HG03558 (cell line): ENCODE measurements at regions not wholly inside any gene's neighbourhood (a gene's known extent, or its start where the extent isn't known, plus 50 kb on each side); places are given as distances from the start of the nearest gene placed in this dataset.
"Not testable (repeated sequence)": the region's sequence is repeated elsewhere in the genome, so short reads cannot be mapped to it uniquely, and the experiment has no call there.

ENCODE experiments used
- ATAC-seq: cut with Tn5 transposase; IDR thresholded peaks from one replicate; pipeline ENCODE4 v1.9.1; 2021; ENCODE audit warnings: moderate number of reproducible peaks; ENCODE audit not compliant: unreplicated experiment; ENCODE audit errors: extremely low read depth

DNA sequence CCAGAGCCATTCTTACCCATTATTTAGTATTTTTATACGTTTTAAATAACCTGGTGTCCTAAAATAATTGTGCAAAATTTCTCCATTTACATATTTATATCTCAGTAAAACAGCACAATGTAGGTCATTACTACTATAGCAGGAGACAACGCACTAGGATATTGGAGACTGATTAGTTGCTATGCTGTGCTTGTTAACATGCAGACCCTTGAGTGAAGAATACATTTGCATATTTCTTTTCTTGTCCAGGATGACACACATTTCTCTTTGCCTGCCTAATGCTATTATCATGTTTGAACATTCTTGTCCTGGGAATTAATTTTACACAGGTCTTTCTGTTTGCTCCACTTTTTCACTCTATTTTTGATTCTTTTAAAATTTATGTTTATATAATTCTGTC, 823.8 kb upstream of the ATXN8OS start:
- ATAC-seq: no peak

DNA sequence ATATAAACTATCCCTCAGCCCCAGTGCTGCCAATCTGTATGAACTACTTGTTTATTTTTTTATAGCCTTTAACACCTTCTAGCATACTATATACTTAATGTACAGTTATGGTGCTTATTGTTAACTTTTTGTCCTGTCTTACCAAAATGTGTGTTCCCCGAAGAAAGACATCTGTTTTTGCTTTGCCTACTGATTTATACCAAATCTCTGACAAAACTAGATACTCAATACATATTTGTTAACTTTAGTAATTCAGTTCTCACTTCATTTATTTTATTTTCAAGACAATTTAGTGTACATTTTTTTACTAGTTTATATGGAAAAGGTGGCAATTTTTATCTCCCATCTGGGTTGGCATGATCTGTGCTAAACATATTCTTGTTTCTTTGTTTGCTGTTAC, 824.3 kb upstream of the ATXN8OS start:
- ATAC-seq: no peak

GRCh38 chr13:69280399-69280798, 827.2 kb upstream of the ATXN8OS start:
- no peak for ATAC-seq

DNA sequence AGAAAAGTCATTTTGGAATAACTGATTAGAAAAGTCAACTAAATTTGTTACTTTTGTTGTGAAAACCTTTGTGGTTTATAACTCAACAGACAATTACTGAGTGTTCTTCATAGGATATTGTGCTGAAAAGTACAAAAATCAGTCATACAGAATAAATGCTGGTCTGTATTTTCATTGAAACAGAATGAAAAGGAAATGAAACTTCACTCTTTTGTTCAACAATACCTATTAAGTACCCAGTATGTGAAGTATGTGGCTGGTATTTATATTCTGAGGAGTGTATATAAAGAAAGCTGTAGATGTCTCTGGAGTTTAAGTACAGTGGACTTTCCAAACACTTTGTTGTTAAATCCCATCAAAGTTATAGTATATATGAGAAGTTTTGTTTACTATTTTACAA, 828.4 kb upstream of the ATXN8OS start:
- no peak for ATAC-seq

DNA sequence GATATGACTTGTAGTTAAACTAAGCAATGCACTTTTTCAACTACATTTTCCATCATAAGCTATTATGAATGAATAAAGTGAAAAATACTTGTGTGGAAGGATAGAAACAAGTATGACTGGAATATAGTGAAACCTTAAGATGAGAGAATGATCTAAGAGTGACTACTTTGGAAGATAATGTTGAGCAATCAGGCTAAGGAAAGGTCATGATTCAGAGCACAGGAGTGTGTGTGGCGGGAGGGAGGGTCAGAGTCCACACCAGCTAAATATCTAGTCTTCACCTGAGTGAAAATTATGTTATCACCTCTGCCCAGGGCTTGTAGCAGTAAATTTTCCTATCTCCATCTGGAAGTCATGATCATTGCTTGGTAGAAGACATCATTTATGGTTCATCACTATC, 833.4 kb upstream of the ATXN8OS start:
- no peak for ATAC-seq

GRCh38 chr13:69264362-69265334, 843.0 kb upstream of the ATXN8OS start:
- no peak for ATAC-seq

GRCh38 chr13:69243366-69243765, 864.3 kb upstream of the ATXN8OS start:
- no peak for ATAC-seq

DNA sequence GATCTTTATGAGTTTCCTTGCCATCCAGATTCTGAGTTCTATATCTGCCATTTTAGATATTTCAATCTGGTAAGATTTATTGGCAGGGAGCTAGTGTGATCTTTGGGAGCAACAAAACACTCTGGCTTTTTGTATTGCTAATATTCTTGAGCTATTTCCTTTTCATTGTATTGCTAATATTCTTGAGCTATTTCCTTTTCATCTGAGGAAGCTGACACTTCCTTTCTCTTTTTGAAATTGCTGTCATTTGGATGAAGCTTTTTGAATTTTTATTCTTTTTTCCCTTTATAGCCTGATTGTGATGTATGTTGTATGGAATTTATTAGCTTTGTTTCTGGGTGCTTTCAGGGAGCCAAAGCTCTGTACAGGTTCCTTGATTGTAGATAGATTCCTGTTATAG, 873.5 kb upstream of the ATXN8OS start:
- ATAC-seq: no peak

GRCh38 chr13:69226427-69226826, 881.2 kb upstream of the ATXN8OS start:
- ATAC-seq: no peak

GRCh38 chr13:69221633-69222498, 885.8 kb upstream of the ATXN8OS start:
- ATAC-seq: not testable (repeated sequence)

DNA sequence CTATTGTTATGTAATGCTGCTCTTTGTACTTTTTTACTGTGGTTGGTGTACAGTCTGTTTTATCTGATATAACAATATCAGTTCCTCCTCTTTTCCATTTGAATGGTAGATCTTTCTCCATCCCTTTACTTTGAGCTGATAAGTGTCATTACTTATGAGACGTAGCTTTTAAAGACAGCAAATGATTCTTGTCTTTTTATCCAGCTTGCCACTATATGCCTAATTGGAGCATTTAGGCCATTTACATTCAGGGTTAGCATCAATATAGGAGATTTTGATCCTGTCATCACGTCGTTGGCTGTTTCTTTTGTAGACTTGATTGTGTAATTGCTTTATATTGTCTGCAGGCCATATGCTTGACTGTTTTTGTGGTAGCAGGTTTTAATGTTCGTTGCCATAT, 894.2 kb upstream of the ATXN8OS start:
- no peak for ATAC-seq

- ATAC-seq: no peak
Measured at GRCh38 chr13:69204620-69205019, 903.0 kb upstream of the ATXN8OS start.

GRCh38 chr13:69202996-69203395, 904.6 kb upstream of the ATXN8OS start:
- no peak for ATAC-seq

DNA sequence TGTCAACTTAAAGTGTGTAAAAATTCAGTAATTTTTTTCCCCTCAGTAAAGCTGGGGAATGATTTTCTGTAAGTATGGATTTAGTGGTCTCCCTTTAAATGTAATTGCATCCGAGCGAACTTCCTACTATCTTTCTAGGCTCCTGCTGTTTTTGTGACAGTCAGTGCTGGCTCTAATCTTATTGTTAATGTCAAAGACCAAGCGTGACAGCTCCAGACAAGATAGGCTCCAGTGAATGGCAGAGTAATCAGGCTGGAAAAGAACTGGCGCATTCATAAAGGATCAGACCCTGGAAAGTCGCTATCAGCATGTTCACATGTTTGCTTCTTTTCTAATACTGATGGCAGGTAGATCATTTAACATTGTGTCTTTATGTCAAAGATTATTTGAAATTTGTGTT, 908.0 kb upstream of the ATXN8OS start:
- no peak for ATAC-seq

DNA sequence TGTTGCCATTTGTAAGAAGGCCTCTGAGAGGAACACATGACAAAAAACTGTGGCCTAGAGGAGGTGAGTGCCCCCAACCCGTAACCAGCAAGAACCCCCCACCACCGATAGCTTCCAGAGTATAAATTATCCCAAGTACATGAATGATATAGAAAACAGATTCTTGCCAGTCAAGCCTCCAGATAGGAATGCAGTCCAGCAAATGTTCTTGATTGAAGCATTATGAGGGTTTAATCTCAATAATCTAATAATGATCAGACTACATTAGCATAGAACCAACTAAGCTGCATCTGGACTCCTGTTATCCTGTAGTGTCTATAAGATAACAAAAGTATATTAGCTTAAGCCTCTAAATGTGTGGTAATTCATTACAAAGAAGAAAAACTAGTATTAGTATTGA, 908.9 kb upstream of the ATXN8OS start:
- no peak for ATAC-seq

DNA sequence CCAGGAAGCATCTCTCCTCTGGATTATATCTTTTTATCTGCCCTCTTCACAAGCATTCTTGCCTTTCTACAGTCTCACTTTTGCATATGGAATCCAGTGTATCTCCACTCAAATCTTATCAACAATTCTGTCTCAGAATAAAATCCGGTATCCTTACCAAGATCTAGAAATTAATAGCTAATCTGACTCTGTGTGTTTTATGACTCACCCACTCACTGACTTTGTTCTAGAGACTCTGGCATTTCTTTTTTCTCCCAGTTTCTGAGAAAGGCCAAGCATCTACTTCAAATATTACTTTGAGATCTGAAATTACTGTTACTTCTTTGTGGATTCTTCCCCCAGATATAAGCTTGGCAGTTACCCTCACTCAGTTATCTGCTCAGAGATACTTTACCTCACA, 913.5 kb upstream of the ATXN8OS start:
- no peak for ATAC-seq

GRCh38 chr13:69180034-69180433, 927.6 kb upstream of the ATXN8OS start:
- ATAC-seq: no peak

DNA sequence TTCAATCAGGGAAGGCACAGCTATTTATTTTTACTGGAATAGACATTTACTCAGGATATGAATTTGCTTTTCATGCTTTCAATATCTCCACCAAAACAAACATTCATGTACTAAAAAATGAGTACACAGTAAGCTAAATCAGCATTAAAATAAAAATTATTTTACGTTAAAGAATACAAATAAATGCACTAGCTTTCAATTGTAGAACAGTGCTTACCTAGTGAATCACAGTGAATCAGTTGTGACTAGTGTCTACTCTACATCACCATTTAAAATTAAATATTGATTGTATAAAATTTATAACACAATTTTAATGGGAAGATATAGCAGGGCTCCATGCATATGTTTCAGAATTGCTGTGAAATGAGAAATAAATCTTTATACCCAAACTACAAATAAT, 929.6 kb upstream of the ATXN8OS start:
- no peak for ATAC-seq

DNA sequence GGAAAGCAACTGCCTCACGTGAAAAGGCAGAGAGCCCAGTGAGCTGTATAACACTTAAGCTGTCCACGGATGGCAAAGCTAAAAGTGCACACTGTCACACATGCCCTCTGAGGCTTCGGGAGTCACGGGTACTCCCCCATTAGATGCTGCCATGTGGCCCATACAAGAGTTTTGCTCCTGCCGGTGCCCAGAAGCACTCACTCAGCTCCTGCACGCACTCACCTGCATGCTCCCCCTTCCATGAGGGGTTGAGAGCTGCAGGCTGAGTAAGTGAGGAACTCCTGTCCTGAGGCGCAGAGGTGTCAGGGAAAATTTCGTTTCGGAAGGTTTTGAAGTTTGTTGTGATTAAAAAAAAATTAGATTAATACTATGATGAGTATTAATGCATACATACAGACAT, 939.2 kb upstream of the ATXN8OS start:
- no peak for ATAC-seq

DNA sequence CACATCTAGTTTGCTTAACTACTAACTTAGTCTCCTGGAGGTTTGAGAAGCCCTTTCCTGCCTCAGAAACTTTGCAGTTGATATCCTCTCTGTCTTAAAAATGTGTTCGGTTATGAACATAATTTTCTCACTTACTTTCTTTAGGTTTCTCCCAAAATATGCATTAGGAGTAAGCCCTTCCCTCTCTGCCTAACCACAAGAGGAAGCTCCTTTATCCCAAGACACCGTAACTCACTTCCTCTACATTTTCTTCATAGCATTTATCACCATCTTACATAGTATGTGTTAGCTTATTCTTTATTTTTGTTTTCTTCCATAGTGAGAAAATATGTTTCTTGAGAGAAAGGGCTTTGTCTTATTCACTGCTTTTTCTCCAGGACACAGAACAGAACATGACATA, 952.5 kb upstream of the ATXN8OS start:
- ATAC-seq: no peak

GRCh38 chr13:69142101-69142500, 965.5 kb upstream of the ATXN8OS start:
- no peak for ATAC-seq
